AG04450 (cell line): ENCODE measurements at regions not wholly inside any gene's neighbourhood (a gene's known extent, or its start where the extent isn't known, plus 50 kb on each side); places are given as distances from the start of the nearest gene placed in this dataset.

Experiments used
- CTCF ChIA-PET: fragments of 300-600, 350-600 bp; formaldehyde crosslinking; extraction: SDS; loops from one replicate; lab custom pipeline; 2022; ENCODE audit warnings: antibody characterized with exemption, inconsistent platforms; lab: Charles Lee
- POLR2A ChIA-PET: fragments of 350-600 bp; formaldehyde crosslinking; extraction: SDS; loops from one replicate; lab custom pipeline; 2021; ENCODE audit warnings: antibody characterized with exemption, inconsistent platforms; lab: Yijun Ruan, JAX
- DNase-seq: peaks from one replicate; pipeline ENCODE4 v3.0.0-alpha.2; 2011; ENCODE audit warnings: low read depth, low spot score
- H3K27ac ChIP-seq: one replicate; pipeline ENCODE4 v1.5.1; 2012; ENCODE audit warnings: low read depth, low read length, control low read depth
- H3K27me3 ChIP-seq: one replicate; pipeline ENCODE4 v1.6.0; 2012; ENCODE audit warnings: low read length; ENCODE audit not compliant: control insufficient read depth, insufficient read depth
- H3K4me3 ChIP-seq: 2 replicates; pipeline ENCODE4 v1.5.1; 2011; ENCODE audit warnings: mild to moderate bottlenecking, low read depth, low read length, control low read depth
- H3K9me3 ChIP-seq: 2 replicates; pipeline ENCODE4 v1.5.1; 2012; ENCODE audit warnings: low read length; ENCODE audit not compliant: control insufficient read depth, insufficient read depth
- TF ChIP-seq, protein P1 (sequence below): IDR thresholded peaks from 2 replicates; pipeline ENCODE4 v1.5.1; 2011; ENCODE audit warnings: low read depth, low read length, control low read depth, inconsistent platforms

DNA sequence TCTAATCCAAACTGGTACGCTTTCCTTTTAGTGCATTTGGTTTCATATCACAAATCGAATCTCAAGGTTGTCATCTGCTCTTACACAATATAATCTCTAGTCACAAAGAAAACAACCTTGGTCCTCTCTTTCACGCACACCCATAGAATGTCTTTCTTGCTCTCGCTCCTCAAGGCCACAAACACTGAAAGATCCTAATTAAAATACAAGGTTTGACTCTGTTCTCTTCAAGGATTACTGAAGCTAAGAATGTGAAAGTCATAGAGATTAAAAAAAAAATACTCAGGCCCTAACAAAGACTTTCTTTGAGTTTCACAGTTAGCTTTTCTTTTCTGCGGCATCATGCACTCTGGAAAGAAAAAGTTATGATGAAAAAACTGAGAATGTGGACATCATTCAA lies 891.5 kb downstream of the EFNB2 start:
- POLR2A ChIA-PET: no interaction called here
- no peak for DNase-seq
- H3K27me3 ChIP-seq: no peaks in the 10 kb centered on the region
- CTCF ChIA-PET: no interaction called here
- H3K9me3 ChIP-seq: no peaks in the 10 kb centered on the region
- H3K4me3 ChIP-seq: no peak overlapping the region
- no peak overlapping the region for H3K27ac ChIP-seq
- TF ChIP-seq, protein P1, sequence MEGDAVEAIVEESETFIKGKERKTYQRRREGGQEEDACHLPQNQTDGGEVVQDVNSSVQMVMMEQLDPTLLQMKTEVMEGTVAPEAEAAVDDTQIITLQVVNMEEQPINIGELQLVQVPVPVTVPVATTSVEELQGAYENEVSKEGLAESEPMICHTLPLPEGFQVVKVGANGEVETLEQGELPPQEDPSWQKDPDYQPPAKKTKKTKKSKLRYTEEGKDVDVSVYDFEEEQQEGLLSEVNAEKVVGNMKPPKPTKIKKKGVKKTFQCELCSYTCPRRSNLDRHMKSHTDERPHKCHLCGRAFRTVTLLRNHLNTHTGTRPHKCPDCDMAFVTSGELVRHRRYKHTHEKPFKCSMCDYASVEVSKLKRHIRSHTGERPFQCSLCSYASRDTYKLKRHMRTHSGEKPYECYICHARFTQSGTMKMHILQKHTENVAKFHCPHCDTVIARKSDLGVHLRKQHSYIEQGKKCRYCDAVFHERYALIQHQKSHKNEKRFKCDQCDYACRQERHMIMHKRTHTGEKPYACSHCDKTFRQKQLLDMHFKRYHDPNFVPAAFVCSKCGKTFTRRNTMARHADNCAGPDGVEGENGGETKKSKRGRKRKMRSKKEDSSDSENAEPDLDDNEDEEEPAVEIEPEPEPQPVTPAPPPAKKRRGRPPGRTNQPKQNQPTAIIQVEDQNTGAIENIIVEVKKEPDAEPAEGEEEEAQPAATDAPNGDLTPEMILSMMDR: no peak

DNA sequence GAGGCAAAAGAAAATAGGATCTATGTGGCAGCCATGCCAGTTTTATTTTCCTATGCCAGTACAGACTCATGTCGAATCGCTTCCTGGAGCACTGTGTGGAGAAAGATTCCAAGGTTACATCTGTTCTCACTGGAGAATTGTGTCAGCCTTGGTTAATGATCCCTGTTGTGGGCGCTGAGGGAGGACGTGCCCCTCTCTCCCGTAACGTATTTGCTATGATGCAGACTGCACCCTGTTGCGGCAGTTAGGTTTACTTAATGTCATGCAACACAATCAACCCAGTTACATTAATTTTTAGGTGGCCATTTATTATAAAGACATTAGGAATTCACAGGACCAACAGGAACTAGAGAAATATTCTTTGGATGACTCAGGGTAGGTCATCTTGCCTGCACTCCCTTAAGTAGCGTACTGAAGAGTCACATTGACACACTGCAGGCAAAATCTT lies 892.9 kb downstream of the EFNB2 start:
- H3K4me3 ChIP-seq: no peak overlapping the region
- no peak overlapping the region for H3K27ac ChIP-seq
- no peaks in the 10 kb centered on the region for H3K27me3 ChIP-seq
- H3K9me3 ChIP-seq: no peaks in the 10 kb centered on the region
- CTCF ChIA-PET: no interaction called here
- TF ChIP-seq, protein P1: no peak
- POLR2A ChIA-PET: no interaction called here
- DNase-seq: no peak

DNA sequence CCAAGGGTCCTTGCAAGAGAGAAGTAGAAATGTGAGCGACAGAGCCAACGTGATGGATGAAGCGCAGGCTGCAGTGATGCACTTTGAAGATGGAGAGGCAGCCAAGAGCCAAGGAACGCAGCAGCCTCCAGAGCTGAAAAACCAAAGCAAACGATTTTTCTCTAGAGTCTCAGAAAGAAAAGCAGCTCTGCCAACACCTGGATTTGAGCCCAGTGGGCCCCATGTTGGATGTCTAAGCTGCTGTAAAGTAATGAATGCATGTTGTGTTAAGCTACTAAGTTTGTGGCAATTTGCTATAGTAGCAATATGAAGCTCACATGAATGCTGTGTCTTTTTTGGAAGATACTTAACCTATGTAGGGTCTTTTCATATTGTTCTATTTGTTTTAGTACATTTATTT lies 894.3 kb downstream of the EFNB2 start:
- Histone ChIP-seq H3K27ac (no peak overlapping the region), H3K27me3 (no peaks in the 10 kb centered on the region), H3K4me3 (no peak overlapping the region), H3K9me3 (no peaks in the 10 kb centered on the region)
- TF ChIP-seq, protein P1: no peak
- DNase-seq: no peak
- CTCF ChIA-PET: no interaction called here
- POLR2A ChIA-PET: no interaction called here

DNA sequence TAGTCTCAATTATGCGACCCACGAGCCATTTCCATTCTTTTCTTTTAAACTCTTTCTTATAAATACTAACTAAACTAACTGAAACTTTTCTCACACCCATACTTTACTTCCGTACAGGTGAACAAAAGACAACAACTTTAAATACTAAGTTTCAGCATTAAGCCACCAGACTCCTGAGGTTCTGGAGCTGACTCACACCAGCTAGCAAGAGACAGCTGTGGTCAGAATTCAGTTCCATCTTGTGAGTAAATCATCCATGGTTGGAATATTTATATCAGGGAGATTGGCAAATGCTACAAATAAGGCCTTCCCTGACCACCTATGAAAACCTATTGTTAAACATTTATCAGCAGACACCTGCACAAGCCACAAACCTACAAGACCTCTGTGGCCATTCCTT lies 897.0 kb downstream of the EFNB2 start:
- TF ChIP-seq, protein P1: no peak
- Histone ChIP-seq H3K9me3 (no peaks in the 10 kb centered on the region), H3K27me3 (no peaks in the 10 kb centered on the region), H3K27ac (no peak overlapping the region), H3K4me3 (no peak overlapping the region)
- DNase-seq: no peak
- POLR2A ChIA-PET: no interaction called here
- CTCF ChIA-PET: no interaction called here

DNA sequence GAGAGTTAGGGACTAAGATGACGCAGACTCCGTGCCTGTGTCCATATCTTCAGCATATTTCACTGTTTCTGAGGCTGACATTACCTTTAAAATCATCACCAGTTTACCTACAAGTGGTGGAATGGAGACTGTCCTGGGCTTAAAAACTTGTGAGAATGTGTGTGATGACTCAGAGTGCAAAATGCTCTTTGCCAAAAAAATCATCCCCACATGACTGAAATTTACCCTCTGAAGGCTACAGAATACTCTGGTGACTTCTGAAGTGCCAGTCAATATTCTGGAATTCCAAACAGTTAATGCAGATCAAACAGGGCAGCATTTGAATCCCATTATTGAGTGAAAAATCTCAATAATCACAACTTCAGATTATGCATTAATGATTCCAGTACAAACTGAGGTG lies 901.4 kb downstream of the EFNB2 start:
- no peak for DNase-seq

More for the DNA sequence above, 901.4 kb downstream of the EFNB2 start:
- TF ChIP-seq, protein P1: no peak
- Histone ChIP-seq H3K27ac (no peak overlapping the region), H3K9me3 (no peaks in the 10 kb centered on the region), H3K4me3 (no peak overlapping the region), H3K27me3 (no peaks in the 10 kb centered on the region)
- ChIA-PET POLR2A (no interaction called here), CTCF (no interaction called here)
